HG02610 (cell line): ENCODE measurements at regions not wholly inside any gene's neighbourhood (a gene's known extent, or its start where the extent isn't known, plus 50 kb on each side); places are given as distances from the start of the nearest gene placed in this dataset.
"Not testable (repeated sequence)": the region's sequence is repeated elsewhere in the genome, so short reads cannot be mapped to it uniquely, and the experiment has no call there.

Experiments
- ATAC-seq: cut with Tn5 transposase; IDR thresholded peaks from one replicate; pipeline ENCODE4 v1.9.1; 2021; ENCODE audit warnings: mild to moderate bottlenecking, moderate library complexity; ENCODE audit not compliant: unreplicated experiment

GRCh38 chr9:78383130-78383529, 86.2 kb downstream of the PSAT1 start:
- no peak for ATAC-seq

DNA sequence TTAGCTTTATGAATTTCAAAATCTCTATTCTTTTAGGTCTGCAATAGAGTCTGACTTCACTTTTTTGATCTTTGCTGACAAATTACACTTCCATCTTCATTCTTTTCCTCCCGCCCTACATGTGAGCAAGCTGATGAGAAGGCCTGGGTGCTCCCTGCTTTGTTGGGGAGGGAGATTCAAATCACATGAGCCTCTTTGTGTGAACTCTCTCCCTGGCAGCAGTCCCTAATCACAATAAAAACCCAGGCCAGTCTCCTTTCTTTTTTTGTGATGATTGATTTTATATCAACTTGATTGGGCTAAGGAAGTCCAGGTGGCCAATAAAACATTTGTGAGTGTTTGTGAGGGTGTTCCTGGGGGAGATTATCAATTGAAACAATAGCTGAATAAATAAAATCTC, 89.4 kb downstream of the PSAT1 start:
- ATAC-seq = no peak

- no peak for ATAC-seq
Observed at GRCh38 chr9:78386773-78387172, 89.8 kb downstream of the PSAT1 start.

GRCh38 chr9:78393340-78393739, 96.4 kb downstream of the PSAT1 start:
- no peak for ATAC-seq

DNA sequence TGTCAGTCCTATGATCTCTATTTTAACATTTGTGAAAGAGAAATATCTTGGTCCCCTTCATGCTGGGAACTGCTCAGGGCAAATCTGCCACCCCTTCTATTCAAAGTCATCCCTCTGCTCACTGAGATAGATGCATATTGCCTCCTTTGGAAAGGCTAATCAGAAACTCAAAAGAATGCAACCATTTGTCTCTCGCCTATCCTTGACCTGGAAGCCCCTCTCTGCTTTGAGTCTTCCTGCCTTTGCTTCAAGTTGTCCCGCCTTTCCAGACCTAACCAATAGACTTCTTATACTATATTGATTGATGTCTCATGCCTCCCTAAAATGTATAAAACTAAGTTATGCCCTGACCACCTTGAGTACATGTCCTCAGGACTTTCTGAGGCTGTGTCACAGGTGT, 97.0 kb downstream of the PSAT1 start:
- ATAC-seq = no peak

DNA sequence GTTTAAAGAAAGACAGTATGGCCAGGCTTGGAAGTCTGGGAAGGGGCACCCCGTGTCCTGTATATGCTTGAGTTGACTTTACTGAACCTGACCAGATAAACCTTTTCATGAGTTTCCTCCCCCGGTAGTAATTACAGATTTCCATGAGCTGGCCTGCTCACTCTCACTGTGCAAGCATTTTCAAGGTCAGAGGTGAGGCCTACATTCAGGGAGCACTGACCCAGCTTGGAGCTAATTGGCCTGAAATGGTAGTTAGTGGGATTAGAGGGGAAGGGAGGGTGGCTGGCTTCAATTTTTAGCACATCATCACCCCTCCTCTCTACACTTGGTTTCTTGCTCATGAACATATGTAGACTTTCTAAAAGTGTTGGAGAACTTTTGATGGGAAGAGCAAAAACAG, 99.2 kb downstream of the PSAT1 start:
- no peak for ATAC-seq

DNA sequence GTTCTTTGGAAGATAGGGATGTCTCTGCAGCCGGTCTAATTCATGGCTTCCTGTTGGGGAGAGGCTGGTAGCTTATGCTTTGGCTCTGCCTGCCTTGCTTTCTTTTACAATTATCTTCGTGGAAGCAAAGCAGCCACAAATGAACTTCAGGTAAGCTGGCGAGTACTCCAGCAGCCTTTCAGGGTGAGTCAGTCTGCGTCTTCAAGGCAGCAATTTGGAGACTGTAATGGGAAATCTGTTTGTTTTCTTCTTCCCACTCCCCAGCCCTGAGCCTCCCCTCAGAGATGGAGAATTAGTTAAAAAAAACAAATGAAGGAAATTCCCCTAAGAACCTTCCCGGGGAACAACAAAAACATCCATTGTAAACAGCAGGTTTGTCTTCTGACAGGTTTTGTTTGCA, 100.1 kb downstream of the PSAT1 start:
- no peak for ATAC-seq

GRCh38 chr9:78397454-78397853, 100.5 kb downstream of the PSAT1 start:
- ATAC-seq = no peak

DNA sequence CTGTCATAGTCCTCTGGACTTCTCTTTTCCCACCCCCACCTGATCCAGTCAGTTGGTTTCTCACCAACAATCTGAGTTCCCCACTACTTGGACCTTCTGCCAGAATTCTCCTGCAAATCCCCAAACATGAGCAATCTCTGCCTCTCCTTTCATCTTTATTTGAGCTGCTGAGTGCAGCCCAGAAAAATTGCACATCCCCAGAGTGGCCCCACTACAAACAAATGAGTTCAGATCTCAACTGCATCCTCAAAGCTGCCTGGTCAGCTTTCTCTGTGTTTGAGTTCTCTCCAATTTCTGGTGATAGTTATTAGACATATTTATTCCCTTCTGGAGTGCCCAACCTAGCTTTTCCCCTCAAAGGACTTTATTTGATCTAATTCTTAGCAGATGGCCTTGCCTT, 102.2 kb downstream of the PSAT1 start:
- no peak for ATAC-seq

- ATAC-seq = no peak
Observed at GRCh38 chr9:78400496-78400895, 103.6 kb downstream of the PSAT1 start.

- no peak for ATAC-seq
Observed at GRCh38 chr9:78405461-78405860, 108.5 kb downstream of the PSAT1 start.

DNA sequence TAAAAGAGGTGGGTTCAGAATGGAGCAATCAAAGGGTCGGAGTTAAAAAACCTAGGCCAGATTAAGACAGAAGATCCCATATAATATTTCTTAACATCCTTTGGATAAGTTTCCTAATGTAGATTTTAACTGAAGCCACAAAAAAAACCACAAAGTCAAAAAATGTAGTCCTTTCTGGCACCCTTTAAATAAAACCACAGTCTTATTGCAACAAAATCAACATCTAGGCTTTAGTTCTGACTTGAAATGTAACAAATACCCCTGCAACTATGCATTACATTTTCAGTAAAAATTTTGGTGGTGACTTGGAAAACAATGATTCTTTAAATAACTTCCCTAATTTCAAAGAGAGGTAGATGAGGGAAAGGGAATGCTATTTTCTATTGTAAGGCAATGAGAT, 109.2 kb downstream of the PSAT1 start:
- no peak for ATAC-seq

DNA sequence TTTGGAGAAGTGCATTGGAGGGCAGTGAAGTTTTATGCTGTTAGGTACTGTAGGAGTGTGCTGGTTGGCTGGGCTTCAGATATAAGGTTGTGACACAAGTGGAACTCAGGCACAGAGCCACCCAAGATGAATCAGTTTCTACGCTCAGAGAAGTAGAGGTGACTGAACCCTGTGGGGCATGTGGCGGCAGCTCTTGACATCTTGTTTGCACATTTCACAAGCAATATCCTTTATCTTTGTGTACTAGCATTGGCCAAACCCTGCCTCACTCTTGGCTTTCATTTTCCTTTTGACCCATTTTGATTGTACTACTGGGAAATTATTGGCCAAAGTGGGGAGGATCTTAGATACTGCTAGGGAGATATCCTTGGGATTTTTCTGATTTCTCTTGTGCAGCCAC, 110.0 kb downstream of the PSAT1 start:
- no peak for ATAC-seq

DNA sequence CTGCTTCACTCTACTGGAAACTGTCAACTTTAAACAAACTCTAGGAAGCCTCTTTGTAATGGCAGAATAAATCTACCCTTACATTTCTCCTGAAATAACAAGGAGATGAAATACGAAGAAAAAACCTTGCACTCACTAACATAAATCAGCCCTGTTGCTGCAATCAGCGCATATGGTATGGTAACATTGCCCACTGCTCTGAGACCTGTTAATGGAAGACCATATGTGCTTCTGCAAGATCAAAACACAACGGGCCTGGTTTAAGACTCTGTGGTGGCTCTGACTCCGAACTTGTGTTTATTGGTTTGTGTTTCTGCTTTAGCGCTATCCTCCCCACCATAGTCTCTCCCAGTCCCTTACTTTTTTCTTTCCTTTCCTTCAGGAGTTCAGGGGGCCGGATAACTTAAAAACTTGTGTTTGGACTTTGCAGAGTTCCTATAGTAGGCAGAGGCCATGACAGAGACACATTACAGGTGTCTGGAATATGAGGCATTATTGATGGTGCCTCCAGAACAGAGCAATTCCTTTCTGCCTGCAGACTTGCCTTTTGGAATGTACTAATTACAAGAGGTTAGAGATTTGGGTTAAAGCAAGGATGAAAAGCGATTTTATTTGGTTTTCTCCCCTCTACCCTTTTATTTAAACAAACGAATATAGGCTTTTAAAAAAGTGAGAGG, 110.8 kb downstream of the PSAT1 start:
- ATAC-seq = no peak

DNA sequence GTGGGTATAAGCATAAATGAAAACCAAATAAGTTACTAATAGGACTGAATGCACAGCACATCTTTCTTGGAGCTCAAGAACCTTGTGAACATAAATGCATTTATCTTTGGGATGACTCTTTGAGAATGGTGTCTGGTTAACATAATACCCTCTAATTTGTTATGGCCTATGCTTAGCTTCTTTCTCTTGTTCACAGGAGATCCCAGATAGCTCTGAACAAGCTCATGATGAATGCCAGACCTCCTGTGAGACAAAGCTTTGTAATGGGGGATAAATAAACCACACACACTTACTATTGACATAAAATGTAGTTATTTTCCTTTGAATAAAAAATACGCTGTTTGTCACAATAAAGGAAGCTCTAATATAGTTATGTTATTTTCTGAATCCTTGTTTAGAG, 111.5 kb downstream of the PSAT1 start:
- ATAC-seq = no peak

- ATAC-seq = not testable (repeated sequence)
Observed at GRCh38 chr9:78409928-78410510, 113.1 kb downstream of the PSAT1 start.

DNA sequence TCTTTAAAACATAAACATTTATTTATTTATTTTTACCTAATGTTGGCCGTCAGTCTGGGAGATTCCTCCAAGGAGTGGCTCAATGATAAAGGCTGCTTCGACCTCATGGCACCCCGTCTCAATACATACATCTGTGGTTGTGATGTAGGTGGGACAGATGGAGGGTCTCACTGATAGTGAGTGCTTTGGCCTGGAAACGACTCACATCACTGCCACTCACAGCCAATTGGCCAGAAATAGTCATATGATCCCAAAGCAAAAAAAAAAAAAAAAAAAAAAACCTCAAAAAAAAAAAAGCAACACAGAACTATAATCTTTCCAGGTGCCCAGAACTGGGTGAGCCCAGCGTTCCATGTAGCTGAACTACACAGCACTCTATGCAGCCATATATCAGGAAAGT, 125.4 kb downstream of the PSAT1 start:
- no peak for ATAC-seq

- no peak for ATAC-seq
Observed at GRCh38 chr9:78424299-78424698, 127.4 kb downstream of the PSAT1 start.

DNA sequence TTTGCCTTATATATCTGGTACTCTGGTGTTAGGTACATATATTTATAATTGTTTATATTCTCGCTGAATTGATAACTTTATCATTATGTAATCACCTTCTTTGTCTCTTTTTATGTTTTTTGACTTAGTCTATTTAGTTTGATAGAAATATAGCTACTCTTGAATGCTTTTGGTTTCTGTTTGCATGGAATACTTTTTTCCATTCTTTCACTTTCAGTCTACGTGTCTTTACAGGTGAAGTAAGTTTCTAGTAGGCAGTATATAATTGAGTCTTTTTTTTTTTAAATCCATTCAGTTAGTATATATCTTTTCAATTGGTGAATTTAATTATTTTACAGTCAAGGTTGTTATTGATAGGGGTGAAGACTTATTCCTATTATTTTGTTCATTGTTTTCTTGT, 131.7 kb downstream of the PSAT1 start:
- ATAC-seq = no peak

- no peak for ATAC-seq
Observed at GRCh38 chr9:78430387-78430786, 133.5 kb downstream of the PSAT1 start.

DNA sequence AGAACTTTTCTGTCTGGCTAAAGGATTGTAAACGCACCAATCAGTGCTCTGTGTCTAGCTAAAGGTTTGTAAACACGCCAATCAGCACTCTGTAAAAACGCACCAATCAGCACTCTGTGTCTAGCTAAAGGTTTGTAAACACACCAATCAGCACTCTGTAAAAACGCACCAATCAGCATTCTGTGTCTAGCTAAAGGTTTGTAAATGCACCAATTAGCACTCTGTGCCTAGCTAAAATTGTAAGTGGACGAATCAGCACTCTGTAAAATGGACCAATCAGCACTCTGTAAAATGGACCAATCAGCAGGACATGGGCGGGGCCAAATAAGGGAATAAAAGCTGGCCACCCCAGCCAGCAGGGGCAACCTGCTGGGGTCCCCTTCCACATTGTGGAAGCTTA, 134.1 kb downstream of the PSAT1 start:
- not testable (repeated sequence) for ATAC-seq

DNA sequence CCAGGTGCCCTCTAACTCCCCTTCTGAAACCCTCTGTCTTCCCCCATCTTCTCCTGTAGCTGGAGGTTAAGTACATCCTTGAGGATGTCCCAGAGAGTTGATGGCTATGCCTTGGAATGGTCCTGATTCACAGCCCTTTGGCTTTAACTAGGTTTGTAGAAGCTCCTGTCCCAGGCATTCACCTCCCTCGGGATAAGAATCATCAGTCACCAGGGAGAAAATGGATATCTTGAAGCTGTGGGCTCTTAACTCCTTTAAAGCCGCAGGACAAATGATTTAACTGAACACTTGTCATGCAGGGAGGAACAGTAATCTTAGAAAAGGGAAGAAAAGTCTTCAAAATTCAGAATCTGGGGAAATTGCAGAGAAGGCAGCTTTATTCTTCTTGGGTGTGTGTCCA, 139.9 kb downstream of the PSAT1 start:
- ATAC-seq = no peak

- no peak for ATAC-seq
Observed at GRCh38 chr9:78437296-78437695, 140.4 kb downstream of the PSAT1 start.
